Astrocyte (in vitro differentiated cells and primary cell): ENCODE measurements at regions not wholly inside any gene's neighbourhood (a gene's known extent, or its start where the extent isn't known, plus 50 kb on each side); places are given as distances from the start of the nearest gene placed in this dataset.
A peak's percentile ranks its signal among the peaks of the same experiment; 100 is the strongest.

Source experiments
- DNase-seq: peaks from one replicate; pipeline ENCODE4 v3.0.0-alpha.2; 2010; ENCODE audit warnings: low read depth
- FAIRE-seq: peaks from 2 replicates; lab custom pipeline; 2011; peaks lifted over from hg19 to GRCh38; lab: Jason Lieb, UNC
- H2AFZ ChIP-seq: 2 replicates; pipeline ENCODE4 v1.6.0; 2012; ENCODE audit warnings: low read depth, low read length, inconsistent platforms
- H3K27ac ChIP-seq: 2 replicates; pipeline ENCODE4 v1.5.1; 2011; ENCODE audit warnings: low read depth, low read length, inconsistent platforms
- H3K27me3 ChIP-seq: 2 replicates; pipeline ENCODE4 v1.6.0; 2011; ENCODE audit warnings: low read length, inconsistent platforms; ENCODE audit not compliant: insufficient read depth
- H3K36me3 ChIP-seq: 2 replicates; pipeline ENCODE4 v1.5.1; 2011; ENCODE audit warnings: low read length, inconsistent platforms; ENCODE audit not compliant: insufficient read depth
- H3K4me1 ChIP-seq: 2 replicates; pipeline ENCODE4 v1.5.1; 2011; ENCODE audit warnings: low read length, inconsistent platforms; ENCODE audit not compliant: insufficient read depth
- H3K4me2 ChIP-seq: 2 replicates; pipeline ENCODE4 v1.6.0; 2012; ENCODE audit warnings: low read length, inconsistent platforms
- H3K4me3 ChIP-seq: 2 replicates; pipeline ENCODE4 v1.5.1; 2011; ENCODE audit warnings: low read depth, mild to moderate bottlenecking, low read length, inconsistent platforms; ENCODE audit not compliant: insufficient read depth
- H3K79me2 ChIP-seq: 2 replicates; pipeline ENCODE4 v1.6.0; 2012; ENCODE audit warnings: mild to moderate bottlenecking, low read length, inconsistent platforms; ENCODE audit not compliant: insufficient read depth
- H3K9ac ChIP-seq: 2 replicates; pipeline ENCODE4 v1.6.0; 2012; ENCODE audit warnings: mild to moderate bottlenecking, low read length, inconsistent platforms
- H3K9me3 ChIP-seq: 2 replicates; pipeline ENCODE4 v1.5.1; 2012; ENCODE audit warnings: low read depth, mild to moderate bottlenecking, low read length, inconsistent platforms; ENCODE audit not compliant: insufficient read depth
- H4K20me1 ChIP-seq: 2 replicates; pipeline ENCODE4 v1.6.0; 2012; ENCODE audit warnings: low read length, inconsistent platforms; ENCODE audit not compliant: insufficient read depth
- H3K27ac Mint-ChIP-seq: one replicate; pipeline ENCODE4 v1.8.0; 2021; ENCODE audit warnings: mild to moderate bottlenecking, mixed read lengths; ENCODE audit not compliant: unreplicated experiment
- H3K27me3 Mint-ChIP-seq: one replicate; pipeline ENCODE4 v1.8.0; 2021; ENCODE audit warnings: low read depth, mixed read lengths; ENCODE audit not compliant: unreplicated experiment
- H3K36me3 Mint-ChIP-seq: one replicate; pipeline ENCODE4 v1.8.0; 2021; ENCODE audit warnings: low read depth, mixed read lengths; ENCODE audit not compliant: unreplicated experiment
- H3K4me1 Mint-ChIP-seq: one replicate; pipeline ENCODE4 v1.8.0; 2021; ENCODE audit warnings: low read depth, mixed read lengths; ENCODE audit not compliant: unreplicated experiment
- H3K4me3 Mint-ChIP-seq: one replicate; pipeline ENCODE4 v1.8.0; 2021; ENCODE audit warnings: mild to moderate bottlenecking, moderate library complexity, mixed read lengths; ENCODE audit not compliant: unreplicated experiment
- H3K9me3 Mint-ChIP-seq: one replicate; pipeline ENCODE4 v1.8.0; 2021; ENCODE audit warnings: mild to moderate bottlenecking, mixed read lengths; ENCODE audit not compliant: unreplicated experiment
- CTCF ChIP-seq: IDR thresholded peaks from 2 replicates; pipeline ENCODE4 v1.5.1; 2011; ENCODE audit warnings: low read depth, mild to moderate bottlenecking, inconsistent platforms, low read length, moderate library complexity; ENCODE audit not compliant: insufficient read depth
- EZH2 ChIP-seq: IDR thresholded peaks from 2 replicates; pipeline ENCODE4 v1.6.1; 2012; ENCODE audit warnings: mild to moderate bottlenecking, low read length, inconsistent platforms; ENCODE audit not compliant: insufficient read depth

- FAIRE-seq, result no peak
- no peaks in the 10 kb centered on the region for H3K9me3 Mint-ChIP-seq
These were observed 412.5 kb downstream of the MMUT start for GRCh38 chr6:49050584-49050983.

GRCh38 chr6:49038294-49038822, 424.7 kb downstream of the MMUT start:
- Mint-ChIP-seq H3K27ac (no peak overlapping the region), H3K4me3 (no peak overlapping the region), H3K27me3 (no peaks in the 10 kb centered on the region), H3K9me3 (no peaks in the 10 kb centered on the region), H3K36me3 (no peaks in the 10 kb centered on the region), H3K4me1 (no peaks in the 10 kb centered on the region)
- DNase-seq, result no peak
- TF ChIP-seq EZH2 (no peak), CTCF (no peak)
- H3K4me3 ChIP-seq, result no peak overlapping the region
- no peaks in the 10 kb centered on the region for H3K9me3 ChIP-seq
- H3K36me3 ChIP-seq, result no peaks in the 10 kb centered on the region
- no peak for FAIRE-seq
- H3K9ac ChIP-seq, result no peak overlapping the region
- H3K4me1 ChIP-seq, result no peaks in the 10 kb centered on the region
- no peaks in the 10 kb centered on the region for H3K27me3 ChIP-seq
- no peak overlapping the region for H3K4me2 ChIP-seq
- no peaks in the 10 kb centered on the region for H3K79me2 ChIP-seq
- no peak overlapping the region for H2AFZ ChIP-seq
- H4K20me1 ChIP-seq, result no peaks in the 10 kb centered on the region
- no peak overlapping the region for H3K27ac ChIP-seq

More at GRCh38 chr6:49050584-49050983, 412.5 kb downstream of the MMUT start:
- Histone ChIP-seq H3K79me2 (no peaks in the 10 kb centered on the region), H4K20me1 (no peaks in the 10 kb centered on the region), H3K4me3 (no peak overlapping the region), H3K36me3 (no peaks in the 10 kb centered on the region), H3K9ac (no peak overlapping the region), H3K27me3 (no peaks in the 10 kb centered on the region), H3K4me2 (no peak overlapping the region), H2AFZ (no peak overlapping the region), H3K27ac (no peak overlapping the region), H3K9me3 (no peaks in the 10 kb centered on the region), H3K4me1 (no peaks in the 10 kb centered on the region)
- DNase-seq, result no peak
- TF ChIP-seq CTCF, result no peak
- H3K36me3 Mint-ChIP-seq, result no peaks in the 10 kb centered on the region
- no peak overlapping the region for H3K27ac Mint-ChIP-seq
- no peaks in the 10 kb centered on the region for H3K4me1 Mint-ChIP-seq
- no peak overlapping the region for H3K4me3 Mint-ChIP-seq
- no peaks in the 10 kb centered on the region for H3K27me3 Mint-ChIP-seq

GRCh38 chr6:49030251-49031020, 432.6 kb downstream of the MMUT start:
- peaks cover 3% of the 10 kb centered on the region for H3K9me3 ChIP-seq
- H3K4me3 Mint-ChIP-seq, result no peak overlapping the region
- FAIRE-seq, result no peak
- no peak for TF ChIP-seq EZH2
- no peak for TF ChIP-seq CTCF
- no peaks in the 10 kb centered on the region for H3K4me1 ChIP-seq
- H4K20me1 ChIP-seq, result no peaks in the 10 kb centered on the region
- H3K4me3 ChIP-seq, result no peak overlapping the region
- no peaks in the 10 kb centered on the region for H3K27me3 ChIP-seq
- no peak overlapping the region for H3K27ac Mint-ChIP-seq
- H3K9ac ChIP-seq, result no peak overlapping the region
- DNase-seq, result peak; percentile 71
- H3K27me3 Mint-ChIP-seq, result no peaks in the 10 kb centered on the region
- H3K36me3 Mint-ChIP-seq, result no peaks in the 10 kb centered on the region
- no peaks in the 10 kb centered on the region for H3K79me2 ChIP-seq
- no peaks in the 10 kb centered on the region for H3K36me3 ChIP-seq
- H3K9me3 Mint-ChIP-seq, result no peaks in the 10 kb centered on the region
- H3K27ac ChIP-seq, result no peak overlapping the region
- no peaks in the 10 kb centered on the region for H3K4me1 Mint-ChIP-seq
- no peak overlapping the region for H3K4me2 ChIP-seq
- no peak overlapping the region for H2AFZ ChIP-seq
